ENCODE measurements at regions not wholly inside any gene's neighbourhood (a gene's known extent, or its start where the extent isn't known, plus 50 kb on each side); places are given as distances from the start of the nearest gene placed in this dataset.

- TF ChIP-seq CTCF (IDR thresholded peaks at IDR 0.05) (no peak), POLR2A (IDR thresholded peaks at IDR 0.05) (no peak)
Observed at GRCh38 chr11:71309611-71310010, 57.2 kb upstream of the SHANK2 start.
